ENCODE measurements at regions not wholly inside any gene's neighbourhood (a gene's known extent, or its start where the extent isn't known, plus 50 kb on each side); places are given as distances from the start of the nearest gene placed in this dataset.

DNA sequence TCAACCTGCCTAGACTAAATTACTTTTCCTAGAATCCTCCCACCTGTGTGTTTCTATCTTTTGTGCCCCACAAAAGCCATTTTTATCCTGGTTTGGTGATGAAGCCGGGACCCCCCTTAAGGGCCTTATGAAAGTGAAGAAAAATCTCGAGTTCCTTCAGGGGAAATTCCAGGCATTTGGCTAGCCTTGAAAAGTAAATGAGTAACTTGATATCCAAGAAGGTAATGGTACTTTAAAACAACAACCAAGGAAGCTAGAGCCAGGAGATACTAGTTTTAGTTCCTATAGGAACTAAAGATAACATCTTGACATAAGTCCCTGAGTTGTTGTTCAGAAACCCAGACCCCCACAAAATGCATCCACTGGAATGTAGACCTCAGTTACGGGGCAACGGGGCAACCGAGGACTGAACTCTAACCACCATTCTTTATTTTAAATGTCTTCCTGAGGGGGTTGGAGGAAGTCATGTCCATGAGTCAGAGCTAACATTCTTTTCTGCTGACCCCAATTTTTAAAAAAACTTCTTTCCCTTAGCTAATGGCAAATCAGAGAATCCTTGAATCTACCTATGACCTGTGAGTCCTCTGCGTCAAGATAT, 73.9 kb downstream of the VCX3A start:
- no peaks in the 10 kb centered on the region for H3K9me3 ChIP-seq (ENCODE audit: control insufficient read depth in 4 of 4, low read length in 3 of 4)
- TF ChIP-seq, protein P1, sequence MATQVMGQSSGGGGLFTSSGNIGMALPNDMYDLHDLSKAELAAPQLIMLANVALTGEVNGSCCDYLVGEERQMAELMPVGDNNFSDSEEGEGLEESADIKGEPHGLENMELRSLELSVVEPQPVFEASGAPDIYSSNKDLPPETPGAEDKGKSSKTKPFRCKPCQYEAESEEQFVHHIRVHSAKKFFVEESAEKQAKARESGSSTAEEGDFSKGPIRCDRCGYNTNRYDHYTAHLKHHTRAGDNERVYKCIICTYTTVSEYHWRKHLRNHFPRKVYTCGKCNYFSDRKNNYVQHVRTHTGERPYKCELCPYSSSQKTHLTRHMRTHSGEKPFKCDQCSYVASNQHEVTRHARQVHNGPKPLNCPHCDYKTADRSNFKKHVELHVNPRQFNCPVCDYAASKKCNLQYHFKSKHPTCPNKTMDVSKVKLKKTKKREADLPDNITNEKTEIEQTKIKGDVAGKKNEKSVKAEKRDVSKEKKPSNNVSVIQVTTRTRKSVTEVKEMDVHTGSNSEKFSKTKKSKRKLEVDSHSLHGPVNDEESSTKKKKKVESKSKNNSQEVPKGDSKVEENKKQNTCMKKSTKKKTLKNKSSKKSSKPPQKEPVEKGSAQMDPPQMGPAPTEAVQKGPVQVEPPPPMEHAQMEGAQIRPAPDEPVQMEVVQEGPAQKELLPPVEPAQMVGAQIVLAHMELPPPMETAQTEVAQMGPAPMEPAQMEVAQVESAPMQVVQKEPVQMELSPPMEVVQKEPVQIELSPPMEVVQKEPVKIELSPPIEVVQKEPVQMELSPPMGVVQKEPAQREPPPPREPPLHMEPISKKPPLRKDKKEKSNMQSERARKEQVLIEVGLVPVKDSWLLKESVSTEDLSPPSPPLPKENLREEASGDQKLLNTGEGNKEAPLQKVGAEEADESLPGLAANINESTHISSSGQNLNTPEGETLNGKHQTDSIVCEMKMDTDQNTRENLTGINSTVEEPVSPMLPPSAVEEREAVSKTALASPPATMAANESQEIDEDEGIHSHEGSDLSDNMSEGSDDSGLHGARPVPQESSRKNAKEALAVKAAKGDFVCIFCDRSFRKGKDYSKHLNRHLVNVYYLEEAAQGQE (IDR thresholded peaks at IDR 0.05) = no peak
- TF ChIP-seq, protein P2, sequence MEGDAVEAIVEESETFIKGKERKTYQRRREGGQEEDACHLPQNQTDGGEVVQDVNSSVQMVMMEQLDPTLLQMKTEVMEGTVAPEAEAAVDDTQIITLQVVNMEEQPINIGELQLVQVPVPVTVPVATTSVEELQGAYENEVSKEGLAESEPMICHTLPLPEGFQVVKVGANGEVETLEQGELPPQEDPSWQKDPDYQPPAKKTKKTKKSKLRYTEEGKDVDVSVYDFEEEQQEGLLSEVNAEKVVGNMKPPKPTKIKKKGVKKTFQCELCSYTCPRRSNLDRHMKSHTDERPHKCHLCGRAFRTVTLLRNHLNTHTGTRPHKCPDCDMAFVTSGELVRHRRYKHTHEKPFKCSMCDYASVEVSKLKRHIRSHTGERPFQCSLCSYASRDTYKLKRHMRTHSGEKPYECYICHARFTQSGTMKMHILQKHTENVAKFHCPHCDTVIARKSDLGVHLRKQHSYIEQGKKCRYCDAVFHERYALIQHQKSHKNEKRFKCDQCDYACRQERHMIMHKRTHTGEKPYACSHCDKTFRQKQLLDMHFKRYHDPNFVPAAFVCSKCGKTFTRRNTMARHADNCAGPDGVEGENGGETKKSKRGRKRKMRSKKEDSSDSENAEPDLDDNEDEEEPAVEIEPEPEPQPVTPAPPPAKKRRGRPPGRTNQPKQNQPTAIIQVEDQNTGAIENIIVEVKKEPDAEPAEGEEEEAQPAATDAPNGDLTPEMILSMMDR (IDR thresholded peaks at IDR 0.05; ENCODE audit: low read depth, low read length, missing input control) = no peak
- TF ChIP-seq TAF1 (conservative IDR thresholded peaks at IDR 0.05) (no peak), HNF4G (IDR thresholded peaks at IDR 0.05) (no peak)
- H3K9ac ChIP-seq (ENCODE audit: low read depth in 1 of 2, low read length in 2 of 2) = no peak overlapping the region
- H3K27me3 ChIP-seq (ENCODE audit: control insufficient read depth in 4 of 4, insufficient read depth in 4 of 4, low read length in 3 of 4) = no peaks in the 10 kb centered on the region
- H3K4me1 ChIP-seq (ENCODE audit: control insufficient read depth in 4 of 4, insufficient read depth in 4 of 4, low read length in 3 of 4) = no peaks in the 10 kb centered on the region
- no peaks in the 10 kb centered on the region for H3K36me3 ChIP-seq (ENCODE audit: control insufficient read depth in 4 of 4, insufficient read depth in 3 of 4, low read depth in 1 of 4, low read length in 3 of 4)
- no peak overlapping the region for H3K4me3 ChIP-seq (ENCODE audit: low read depth in 1 of 3, low read length in 3 of 3)
- 54% methylated on average over 6 of the region's 6 CpGs for WGBS
- DNase-seq (ENCODE audit: low spot score) = no peak
- H3K27ac ChIP-seq (ENCODE audit: low read depth in 1 of 2, low read length in 2 of 2) = no peak overlapping the region

DNA sequence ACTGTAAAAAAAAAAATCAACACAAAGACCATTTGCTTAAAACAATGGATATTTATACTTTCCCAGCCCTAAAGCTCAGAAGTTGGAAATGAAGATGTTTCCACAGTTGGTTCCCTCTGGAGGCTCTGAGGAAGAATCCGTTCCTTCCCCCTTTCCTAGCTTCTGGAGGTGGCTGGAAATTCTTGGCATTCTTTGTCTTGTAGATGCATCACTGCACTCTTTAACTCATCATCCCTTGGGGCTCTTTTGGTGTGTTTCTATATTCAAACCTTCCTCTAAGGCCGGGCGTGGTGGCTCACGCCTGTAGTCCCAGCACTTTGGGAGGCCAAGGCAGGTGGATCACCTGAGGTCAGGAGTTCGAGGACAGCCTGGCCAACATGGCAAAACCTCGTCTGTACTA, 78.7 kb downstream of the VCX3A start:
- WGBS = 89% methylated on average over 6 of the region's 6 CpGs
- Histone ChIP-seq H3K4me1 (ENCODE audit: control insufficient read depth in 4 of 4, insufficient read depth in 4 of 4, low read length in 3 of 4) (no peaks in the 10 kb centered on the region), H3K27ac (ENCODE audit: low read depth in 1 of 2, low read length in 2 of 2) (no peak overlapping the region), H3K36me3 (ENCODE audit: control insufficient read depth in 4 of 4, insufficient read depth in 3 of 4, low read depth in 1 of 4, low read length in 3 of 4) (no peaks in the 10 kb centered on the region), H3K4me3 (ENCODE audit: low read depth in 1 of 3, low read length in 3 of 3) (no peak overlapping the region), H3K9ac (ENCODE audit: low read depth in 1 of 2, low read length in 2 of 2) (no peak overlapping the region), H3K27me3 (ENCODE audit: control insufficient read depth in 4 of 4, insufficient read depth in 4 of 4, low read length in 3 of 4) (no peaks in the 10 kb centered on the region), H3K9me3 (ENCODE audit: control insufficient read depth in 4 of 4, low read length in 3 of 4) (no peaks in the 10 kb centered on the region)
- TF ChIP-seq HNF4G (IDR thresholded peaks at IDR 0.05) = no peak
- no peak for TF ChIP-seq JUND (IDR thresholded peaks at IDR 0.05)
- TF ChIP-seq, protein P3, sequence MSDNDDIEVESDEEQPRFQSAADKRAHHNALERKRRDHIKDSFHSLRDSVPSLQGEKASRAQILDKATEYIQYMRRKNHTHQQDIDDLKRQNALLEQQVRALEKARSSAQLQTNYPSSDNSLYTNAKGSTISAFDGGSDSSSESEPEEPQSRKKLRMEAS (IDR thresholded peaks at IDR 0.05) = no peak
- no peak for DNase-seq (ENCODE audit: low spot score)

DNA sequence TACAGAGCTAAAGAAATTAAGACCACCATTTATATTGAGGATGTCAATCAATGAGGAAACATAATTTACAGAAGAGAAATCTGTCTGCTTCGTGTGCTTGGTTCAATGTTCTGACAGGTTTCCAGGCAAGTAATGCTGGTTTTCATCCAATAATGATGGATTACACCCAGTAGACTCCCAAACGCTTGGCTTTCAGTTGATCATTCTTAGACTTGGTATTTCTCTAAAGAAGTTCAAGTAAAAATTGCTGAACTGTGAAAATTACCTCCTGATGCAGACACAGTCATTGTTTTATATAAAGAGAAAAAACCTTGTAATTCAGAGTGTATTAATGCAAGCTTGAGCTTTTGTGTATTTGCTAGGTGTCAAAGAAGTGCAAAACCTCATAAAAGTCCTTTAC, 85.0 kb downstream of the VCX3A start:
- Histone ChIP-seq H3K36me3 (ENCODE audit: control insufficient read depth in 4 of 4, insufficient read depth in 3 of 4, low read depth in 1 of 4, low read length in 3 of 4) (no peaks in the 10 kb centered on the region), H3K9ac (ENCODE audit: low read depth in 1 of 2, low read length in 2 of 2) (no peak overlapping the region), H3K27ac (ENCODE audit: low read depth in 1 of 2, low read length in 2 of 2) (no peak overlapping the region), H3K9me3 (ENCODE audit: control insufficient read depth in 4 of 4, low read length in 3 of 4) (no peaks in the 10 kb centered on the region), H3K4me3 (ENCODE audit: low read depth in 1 of 3, low read length in 3 of 3) (no peak overlapping the region), H3K4me1 (ENCODE audit: control insufficient read depth in 4 of 4, insufficient read depth in 4 of 4, low read length in 3 of 4) (no peaks in the 10 kb centered on the region), H3K27me3 (ENCODE audit: control insufficient read depth in 4 of 4, insufficient read depth in 4 of 4, low read length in 3 of 4) (no peaks in the 10 kb centered on the region)
- TF ChIP-seq TAF1 (conservative IDR thresholded peaks at IDR 0.05) = no peak
- TF ChIP-seq FOXA1 (IDR thresholded peaks at IDR 0.05) = no peak
- WGBS = 72% methylated on average over 2 of the region's 2 CpGs
- DNase-seq (ENCODE audit: low spot score) = no peak
